HG02973 (cell line): ENCODE measurements at regions not wholly inside any gene's neighbourhood (a gene's known extent, or its start where the extent isn't known, plus 50 kb on each side); places are given as distances from the start of the nearest gene placed in this dataset.
"Not testable (repeated sequence)": the region's sequence is repeated elsewhere in the genome, so short reads cannot be mapped to it uniquely, and the experiment has no call there.

ENCODE experiments used
- ATAC-seq: cut with Tn5 transposase; IDR thresholded peaks from one replicate; pipeline ENCODE4 v1.9.1; 2021; ENCODE audit warnings: moderate library complexity; ENCODE audit not compliant: unreplicated experiment

DNA sequence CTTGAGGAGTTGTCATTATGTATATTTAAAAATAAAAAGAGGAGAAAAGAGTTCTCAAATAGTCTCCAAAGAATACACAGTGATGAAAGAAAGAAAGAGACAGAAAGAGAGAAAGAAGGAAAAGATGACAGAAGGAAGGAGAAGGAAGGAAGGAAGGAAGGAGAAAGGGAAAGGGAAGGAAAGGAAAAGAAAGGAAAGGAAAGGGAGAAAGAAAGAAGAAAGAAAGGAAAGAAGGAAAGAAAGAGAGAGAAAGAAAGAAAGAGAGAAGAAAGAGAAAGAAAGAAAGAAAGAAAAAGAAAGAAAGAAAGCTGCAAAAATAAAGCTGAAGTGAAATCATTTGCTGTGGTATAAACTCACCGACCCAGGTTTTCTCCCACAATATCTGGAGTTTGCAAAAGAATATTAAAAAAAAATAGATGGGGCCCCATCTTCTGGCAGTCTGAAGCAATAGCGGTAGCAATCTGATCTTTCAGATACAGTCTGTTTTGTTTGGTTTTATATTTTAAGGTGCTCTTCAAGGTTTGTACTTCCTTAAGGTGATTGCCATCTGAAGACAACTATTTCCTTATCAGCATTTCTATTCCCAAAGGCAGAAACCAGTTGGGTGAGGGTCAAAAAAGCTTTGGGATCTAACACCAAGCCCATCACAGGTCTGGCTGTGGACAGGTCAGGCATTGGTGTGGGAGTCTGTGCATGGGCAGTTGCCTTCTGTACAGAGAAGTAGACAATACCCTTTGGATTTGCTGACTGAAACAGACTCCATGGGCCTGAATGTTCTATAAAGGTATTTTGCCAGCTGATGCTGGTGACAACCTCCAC lies 160.4 kb downstream of the CPEB2 start:
- ATAC-seq, result no peak

DNA sequence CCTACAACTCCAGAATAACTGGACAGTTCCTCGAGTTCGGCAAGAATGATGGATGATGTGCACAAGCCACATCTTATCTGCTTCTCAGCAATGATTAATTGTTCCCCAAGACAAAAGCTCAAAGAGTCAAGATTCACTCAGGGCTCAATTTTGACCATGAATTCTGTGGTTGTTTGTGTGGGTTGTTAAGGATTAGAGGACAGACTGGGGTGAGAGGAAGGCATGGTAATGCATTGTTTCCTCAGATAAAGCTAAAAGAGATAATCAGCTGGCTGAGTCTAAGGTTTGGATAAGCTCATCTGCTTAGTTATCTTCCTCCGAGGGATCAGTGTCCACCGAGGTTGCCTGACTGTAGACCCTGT lies 161.0 kb downstream of the CPEB2 start:
- ATAC-seq, result no peak

- no peak for ATAC-seq
Observed at GRCh38 chr4:15164571-15164970, 162.3 kb downstream of the CPEB2 start.

- ATAC-seq, result no peak
Observed at GRCh38 chr4:15167743-15168142, 165.5 kb downstream of the CPEB2 start.

- ATAC-seq, result no peak
Observed at GRCh38 chr4:15168759-15169158, 166.5 kb downstream of the CPEB2 start.

DNA sequence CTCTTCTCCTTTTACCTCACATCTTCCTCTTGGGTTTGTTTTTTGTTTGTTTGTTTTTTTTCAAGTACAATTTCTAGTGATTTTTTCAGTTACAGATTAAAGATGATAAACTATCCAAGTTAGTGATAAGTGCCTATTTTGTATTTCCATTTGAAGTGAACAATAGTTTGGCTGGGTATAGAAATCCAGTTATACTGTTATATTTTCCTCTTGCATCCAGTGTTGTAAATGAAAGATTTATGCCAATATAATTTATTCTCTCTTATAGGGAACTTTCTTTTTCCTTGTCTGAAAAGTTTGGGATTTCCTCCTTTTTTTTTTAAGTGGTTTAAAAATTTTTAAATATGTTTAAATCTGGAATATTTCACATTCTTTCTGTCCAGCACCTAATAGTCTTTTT lies 169.4 kb downstream of the CPEB2 start:
- no peak for ATAC-seq

DNA sequence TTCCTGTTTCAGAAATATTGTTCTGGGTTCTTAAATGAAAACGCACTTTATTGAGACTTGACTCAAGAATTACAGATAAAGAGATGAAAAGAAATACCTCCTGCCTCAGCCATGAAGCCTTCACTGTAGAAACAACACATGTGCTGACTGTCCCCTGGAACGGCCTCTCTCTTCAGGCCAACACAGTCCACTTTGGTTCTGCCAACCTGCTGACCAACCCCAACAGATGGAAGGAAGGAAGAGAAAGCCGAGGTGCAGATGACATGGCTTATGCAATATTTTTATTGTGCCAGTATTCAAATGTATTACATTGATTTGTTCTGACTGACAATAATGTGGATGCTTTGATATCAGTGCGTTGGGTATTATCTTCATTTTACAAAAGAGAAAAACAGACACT lies 171.0 kb downstream of the CPEB2 start:
- ATAC-seq, result no peak

DNA sequence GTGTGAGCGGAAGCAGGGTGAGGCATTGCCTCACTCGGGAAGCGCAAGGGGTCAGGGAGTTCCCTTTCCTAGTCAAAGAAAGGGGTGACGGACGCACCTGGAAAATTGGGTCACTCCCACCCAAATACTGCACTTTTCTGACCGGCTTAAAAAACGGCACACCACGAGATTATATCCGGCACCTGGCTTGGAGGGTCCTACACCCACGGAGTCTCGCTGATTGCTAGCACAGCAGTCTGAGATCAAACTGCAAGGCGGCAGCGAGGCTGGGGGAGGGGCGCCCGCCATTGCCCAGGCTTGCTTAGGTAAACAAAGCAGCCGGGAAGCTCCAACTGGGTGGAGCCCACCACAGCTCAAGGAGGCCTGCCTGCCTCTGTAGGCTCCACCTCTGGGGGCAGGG lies 171.9 kb downstream of the CPEB2 start:
- ATAC-seq, result not testable (repeated sequence)

GRCh38 chr4:15179842-15180241 lies 177.6 kb downstream of the CPEB2 start:
- ATAC-seq, result not testable (repeated sequence)

GRCh38 chr4:15182600-15183220 lies 180.4 kb downstream of the CPEB2 start:
- peak; percentile 95 for ATAC-seq

DNA sequence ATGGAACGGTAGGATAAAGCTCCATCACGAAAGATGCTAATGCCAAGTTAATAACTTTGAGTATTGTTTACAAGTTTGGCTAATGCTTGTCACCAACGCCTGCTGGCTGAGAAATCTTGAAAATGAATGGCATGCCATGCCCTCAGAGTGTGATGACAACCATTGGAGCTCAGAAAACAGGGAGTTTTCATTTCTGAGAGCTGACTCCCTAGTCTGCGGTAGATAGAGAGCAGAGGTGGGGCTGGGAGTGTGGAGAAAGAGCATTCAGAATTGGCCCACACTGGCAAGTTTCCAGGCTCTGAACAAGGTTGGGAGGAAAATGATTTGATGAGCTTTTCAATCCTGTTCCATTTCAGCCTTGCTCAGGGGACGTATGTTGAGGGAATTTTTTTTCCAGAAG lies 183.9 kb downstream of the CPEB2 start:
- ATAC-seq, result no peak

DNA sequence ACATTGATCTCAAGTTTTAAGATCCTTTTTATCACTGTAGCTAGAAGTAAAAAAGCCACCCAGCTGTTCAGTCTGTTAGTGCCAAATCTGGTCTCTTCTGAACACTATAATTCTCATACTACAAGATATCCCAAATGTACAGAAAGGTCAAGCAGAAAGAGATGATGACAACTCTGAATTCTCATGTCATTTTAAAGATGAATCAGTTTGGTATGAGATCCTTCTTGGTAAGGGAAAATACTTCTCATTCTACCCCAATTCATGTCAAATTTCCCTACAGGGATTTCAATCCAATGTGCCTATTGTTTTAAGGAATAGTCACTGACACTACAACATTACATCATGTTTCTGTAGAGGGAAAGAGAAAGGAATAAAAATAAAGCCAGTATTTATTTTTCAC lies 184.5 kb downstream of the CPEB2 start:
- ATAC-seq, result no peak

GRCh38 chr4:15188605-15189539 lies 186.6 kb downstream of the CPEB2 start:
- ATAC-seq, result peak; percentile 83

DNA sequence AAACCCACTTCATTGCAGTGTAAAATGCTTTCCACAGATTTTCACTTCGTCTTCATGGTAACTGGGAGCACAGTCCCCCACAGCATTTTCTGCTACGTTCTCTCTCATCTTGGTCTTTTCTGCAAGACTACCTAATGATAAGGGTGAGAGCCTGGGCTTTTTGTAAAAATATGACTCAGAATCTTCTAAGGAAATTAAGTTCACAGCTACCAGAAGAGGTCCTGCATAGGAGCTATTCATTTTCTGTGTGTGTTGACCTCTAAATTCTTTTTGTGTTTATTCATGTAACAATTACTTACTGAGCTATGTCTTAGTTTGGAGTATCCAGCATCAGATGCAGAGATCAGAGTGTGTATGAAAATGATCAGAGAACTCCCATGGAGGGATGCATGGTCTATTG lies 192.2 kb downstream of the CPEB2 start:
- ATAC-seq, result no peak

DNA sequence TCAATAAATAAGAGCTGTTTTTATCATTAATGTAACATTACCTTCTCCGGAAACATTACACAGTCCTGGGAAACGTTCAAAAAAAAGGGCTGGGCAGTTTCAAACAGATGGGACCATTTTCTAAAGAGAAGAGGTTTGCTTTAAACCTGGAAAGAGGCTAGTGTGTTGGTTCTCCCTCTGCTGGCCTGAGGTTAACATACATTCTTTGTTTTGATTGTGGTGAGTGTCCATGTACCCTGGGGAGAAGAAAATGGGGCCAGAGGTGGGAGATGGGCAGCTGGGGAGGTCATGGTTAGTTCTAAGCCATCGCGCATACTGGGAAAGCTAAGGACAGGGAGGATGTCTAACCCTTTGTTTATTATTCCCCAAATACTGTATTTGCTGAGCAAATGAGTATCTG lies 194.7 kb downstream of the CPEB2 start:
- ATAC-seq, result no peak

DNA sequence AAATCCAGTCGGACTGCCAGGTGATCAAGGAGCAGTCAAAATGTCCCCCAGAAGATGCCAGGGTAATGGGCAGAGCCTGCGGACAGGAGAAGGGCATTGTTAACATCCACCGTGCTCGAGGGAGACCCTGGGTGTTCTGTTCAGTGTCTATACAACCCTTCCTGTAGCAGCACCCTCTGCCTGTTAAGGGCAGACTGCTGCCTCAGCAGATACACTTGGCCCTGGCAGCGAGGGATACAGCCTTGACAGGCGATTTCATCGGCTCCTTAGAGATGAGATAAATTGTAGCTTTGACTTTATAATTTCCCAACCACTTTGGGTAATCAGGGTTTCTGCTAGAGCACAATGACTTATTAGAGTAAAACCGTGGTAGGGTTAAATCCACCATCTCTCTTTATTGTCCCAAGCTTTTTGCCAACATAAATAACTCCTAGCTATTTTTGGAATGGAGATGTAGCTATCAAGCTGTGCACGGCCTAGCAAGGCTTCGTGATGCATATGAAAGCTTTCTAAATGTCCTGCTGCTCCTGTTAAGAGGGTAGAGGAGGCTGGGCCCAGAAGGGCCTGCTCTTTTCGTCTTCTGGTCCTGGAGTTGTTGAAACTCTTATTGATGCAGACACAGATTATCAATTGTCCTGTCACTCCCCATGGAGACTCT lies 195.9 kb downstream of the CPEB2 start:
- ATAC-seq, result no peak

GRCh38 chr4:15201782-15202181 lies 199.5 kb downstream of the CPEB2 start:
- no peak for ATAC-seq

- ATAC-seq, result no peak
Observed at GRCh38 chr4:15202481-15202880, 200.2 kb downstream of the CPEB2 start.

DNA sequence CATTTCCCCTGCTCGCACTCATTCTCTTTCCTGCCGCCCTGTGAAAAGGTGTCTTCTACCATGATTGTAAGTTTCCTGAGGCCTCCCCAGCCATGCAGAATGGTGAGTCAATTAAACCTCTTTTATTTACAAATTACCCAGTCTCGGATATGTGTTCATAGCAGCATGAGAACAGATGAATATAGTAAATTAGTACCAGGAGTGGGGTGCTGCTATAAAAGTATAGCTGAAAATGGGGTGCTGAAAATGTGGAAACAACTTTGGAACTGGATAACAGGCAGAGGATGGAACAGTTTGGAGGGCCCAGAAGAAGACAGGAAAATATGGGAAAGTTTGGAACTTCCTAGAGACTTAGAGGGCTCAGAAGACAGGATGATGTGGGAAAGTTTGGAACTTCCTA lies 204.2 kb downstream of the CPEB2 start:
- not testable (repeated sequence) for ATAC-seq

DNA sequence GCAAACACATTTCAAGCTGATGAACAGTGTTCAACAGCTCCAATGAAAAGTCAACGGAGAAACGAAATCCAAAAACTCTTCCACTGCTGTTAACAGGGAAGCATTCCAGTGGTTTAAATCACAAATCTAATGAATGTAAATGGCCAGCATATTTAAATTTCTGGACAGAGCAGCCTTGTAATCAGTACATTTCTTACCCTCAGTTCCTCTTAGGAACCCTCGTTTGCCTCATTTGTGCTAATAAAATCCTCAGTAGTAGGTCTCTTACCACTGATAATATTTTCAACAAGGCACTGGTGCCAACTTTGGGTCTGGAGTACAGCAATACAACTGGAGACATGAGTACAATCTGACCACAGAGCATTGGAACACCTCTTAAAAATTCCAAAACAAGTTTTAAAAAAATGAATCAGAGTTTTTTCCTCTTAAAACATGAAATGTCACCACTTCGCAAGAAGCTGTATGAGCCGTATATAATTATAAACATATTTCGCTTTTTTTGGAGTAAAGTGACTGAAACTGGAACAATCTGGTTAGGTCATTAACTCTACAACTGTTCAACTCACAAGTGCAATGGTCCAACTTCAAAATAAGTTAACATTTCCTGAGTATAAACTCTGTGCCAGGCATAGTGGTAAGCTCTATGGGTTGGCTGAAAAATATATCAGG lies 211.2 kb downstream of the CPEB2 start:
- ATAC-seq, result no peak

DNA sequence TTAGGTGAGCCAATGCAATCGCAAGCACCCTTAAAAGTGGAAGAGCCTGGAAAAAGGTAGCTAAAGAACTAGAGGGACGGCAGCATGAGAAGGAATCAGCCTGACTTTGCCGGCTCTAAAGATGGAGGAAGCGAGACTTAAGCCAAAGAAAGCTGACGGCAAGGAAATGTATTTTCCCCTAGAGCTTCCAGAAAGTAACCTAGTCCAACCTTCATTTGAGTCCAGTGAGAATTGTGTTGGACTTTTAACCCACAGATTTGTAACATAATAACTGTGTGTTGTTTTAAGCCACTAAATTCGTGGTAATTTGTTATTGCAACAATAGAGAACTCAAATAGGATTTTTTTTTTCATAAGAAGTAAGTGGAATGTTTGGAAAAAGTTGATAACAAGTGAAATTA lies 212.7 kb upstream of the C1QTNF7 start:
- ATAC-seq, result no peak
